Naive thymus-derived CD8-positive, alpha-beta T cell (primary cell): ENCODE measurements at regions not wholly inside any gene's neighbourhood (a gene's known extent, or its start where the extent isn't known, plus 50 kb on each side); places are given as distances from the start of the nearest gene placed in this dataset.

Experiments
- ATAC-seq, 2 donors: fragments of 150-1000 bp; cut with Tn5 transposase in 1 of 2; sonication (Bioruptor Pico), chemical (Tn5 transposase) in 1 of 2; 1 replicate in 1 of 2; 2 replicates in 1 of 2; pipeline ENCODE4 v1.10.0; 2021; ENCODE audit warnings: mild to moderate bottlenecking in 2 of 2, moderate library complexity in 2 of 2
- POLR2A ChIA-PET: fragments of 350-600 bp; sonication (Branson Sonifier 250); formaldehyde crosslinking; loops from one replicate; lab custom pipeline; 2021; ENCODE audit warnings: antibody characterized with exemption; lab: Charles Lee
- DNase-seq, 10 donors: peaks; one replicate each; pipeline versions ENCODE4 v3.0.0 to v3.0.0-alpha.2; 2020 to 2022
- H3K27ac Mint-ChIP-seq, 10 donors: one replicate each; pipeline ENCODE4 v1.8.0; 2020 to 2022; ENCODE audit warnings: mild to moderate bottlenecking in 10 of 10, mixed read lengths in 10 of 10, moderate library complexity in 4 of 10, inconsistent platforms in 1 of 10
- H3K27me3 Mint-ChIP-seq, 5 donors: one replicate each; pipeline ENCODE4 v1.8.0; 2021 to 2022; ENCODE audit warnings: mixed read lengths in 5 of 5
- H3K36me3 Mint-ChIP-seq, 3 donors: one replicate each; pipeline ENCODE4 v1.8.0; 2020 to 2022; ENCODE audit warnings: mixed read lengths in 3 of 3, mild to moderate bottlenecking in 2 of 3, inconsistent platforms in 1 of 3
- H3K4me1 Mint-ChIP-seq, 4 donors: one replicate each; pipeline ENCODE4 v1.8.0; 2021 to 2022; ENCODE audit warnings: mixed read lengths in 4 of 4
- H3K4me3 Mint-ChIP-seq, 10 donors: one replicate each; pipeline ENCODE4 v1.8.0; 2020 to 2022; ENCODE audit warnings: mild to moderate bottlenecking in 10 of 10, mixed read lengths in 10 of 10, moderate library complexity in 6 of 10, inconsistent platforms in 1 of 10
- H3K9me3 Mint-ChIP-seq, 9 donors: one replicate each; pipeline ENCODE4 v1.8.0; 2020 to 2022; ENCODE audit warnings: mixed read lengths in 9 of 9, mild to moderate bottlenecking in 3 of 9, inconsistent platforms in 1 of 9, moderate library complexity in 1 of 9

GRCh38 chr7:12119620-12120303 is 91.3 kb upstream of the TMEM106B start:
- Mint-ChIP-seq H3K27me3 (peaks cover 2 to 16% (median 3%) of the 10 kb centered on the region in 5 donors), H3K9me3 (peaks cover 0 to 2% (median 0%) of the 10 kb centered on the region in 9 donors), H3K4me3 (no peak overlapping the region), H3K27ac (no peak overlapping the region), H3K4me1 (no peaks in the 10 kb centered on the region), H3K36me3 (peaks cover 0 to 8% (median 2%) of the 10 kb centered on the region in 3 donors)
- no peak for DNase-seq
- ATAC-seq = no peak
- POLR2A ChIA-PET = interaction anchor here (0.6 kb wide), 1 partner anchor 91 kb away, joined by 3 read pairs; the partner anchor contains the start of gene TMEM106B

DNA sequence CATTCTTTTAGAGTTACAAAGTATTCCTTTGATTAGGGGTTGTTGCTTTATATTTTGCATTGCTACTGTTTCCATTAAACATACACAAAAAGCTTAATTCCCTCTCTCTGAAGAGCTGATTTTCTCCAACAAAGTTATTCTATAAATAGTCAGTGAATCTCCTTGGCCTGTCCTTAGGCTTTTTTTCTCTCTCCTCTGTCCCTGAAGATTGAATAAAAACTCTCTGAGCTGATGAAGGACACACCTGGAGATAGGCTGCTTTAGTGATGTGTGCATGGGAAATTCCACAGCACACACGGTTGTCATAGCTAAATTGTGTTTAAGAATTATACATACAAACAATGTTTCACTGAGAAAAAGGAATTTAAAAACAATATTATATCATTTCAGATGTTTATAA is 90.5 kb upstream of the TMEM106B start:
- H3K27me3 Mint-ChIP-seq = peaks cover 2 to 24% (median 3%) of the 10 kb centered on the region in 5 donors
- peaks cover 0 to 2% (median 0%) of the 10 kb centered on the region in 9 donors for H3K9me3 Mint-ChIP-seq
- H3K27ac Mint-ChIP-seq = no peak overlapping the region
- no peak for ATAC-seq
- no peak overlapping the region for H3K4me3 Mint-ChIP-seq
- POLR2A ChIA-PET = interaction anchor here (0.9 kb wide), 1 partner anchor 8 kb away, joined by 3 read pairs; no protein-coding TSS in a partner anchor
- H3K4me1 Mint-ChIP-seq = no peaks in the 10 kb centered on the region
- no peak for DNase-seq
- peaks cover 0 to 8% (median 2%) of the 10 kb centered on the region in 3 donors for H3K36me3 Mint-ChIP-seq

DNA sequence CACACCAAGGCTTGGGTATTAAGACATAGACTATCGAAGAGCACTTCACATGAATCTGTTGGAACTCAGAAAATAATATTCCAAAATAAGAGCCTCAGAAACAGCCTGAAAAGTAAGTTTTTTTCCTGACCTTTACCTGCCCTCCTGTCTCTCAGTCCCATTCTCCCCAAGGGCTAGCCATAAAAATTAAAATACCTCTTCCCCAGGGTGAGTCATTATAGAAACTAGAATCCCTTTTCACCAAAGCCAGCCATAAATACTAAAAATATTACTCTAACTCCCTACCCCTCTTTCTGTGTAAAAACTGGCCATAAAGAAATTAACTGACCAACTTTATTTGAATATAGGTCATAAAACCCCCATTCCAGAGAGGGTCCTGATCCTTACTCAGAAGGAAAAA is 87.9 kb upstream of the TMEM106B start:
- ATAC-seq (no peak), DNase-seq (no peak)
- peaks cover 0 to 8% (median 2%) of the 10 kb centered on the region in 3 donors for H3K36me3 Mint-ChIP-seq
- peaks cover 0 to 2% (median 0%) of the 10 kb centered on the region in 9 donors for H3K9me3 Mint-ChIP-seq
- peaks cover 2 to 24% (median 3%) of the 10 kb centered on the region in 5 donors for H3K27me3 Mint-ChIP-seq
- H3K4me1 Mint-ChIP-seq = peaks cover 0 to 10% (median 6%) of the 10 kb centered on the region in 4 donors
- H3K4me3 Mint-ChIP-seq = no peak overlapping the region
- H3K27ac Mint-ChIP-seq = peak overlapping the region in 2 of 10 donors; percentile 13 to 40
- POLR2A ChIA-PET = no interaction called here

DNA sequence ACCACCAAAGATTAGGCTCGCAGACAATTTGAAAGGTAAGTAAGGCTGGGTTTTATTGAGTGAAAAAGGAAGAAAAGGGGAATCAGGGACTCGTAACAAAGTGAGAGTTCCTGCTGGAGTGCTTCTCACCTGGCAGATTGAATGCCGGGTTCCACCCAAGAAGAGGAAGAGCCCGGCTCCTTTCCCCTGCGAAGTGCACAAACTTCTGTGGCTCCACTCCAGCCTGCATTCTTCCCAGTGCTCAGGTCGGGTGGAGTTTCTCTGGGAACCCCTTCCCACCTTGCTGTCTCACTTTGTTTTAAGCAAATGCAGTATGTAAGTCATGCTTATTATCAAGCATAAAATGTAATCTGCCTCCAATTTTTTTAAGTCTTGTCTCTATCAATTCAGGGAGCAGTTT is 87.1 kb upstream of the TMEM106B start:
- H3K27me3 Mint-ChIP-seq = peaks cover 2 to 24% (median 3%) of the 10 kb centered on the region in 5 donors
- no peak overlapping the region for H3K4me3 Mint-ChIP-seq
- no peak for DNase-seq
- H3K36me3 Mint-ChIP-seq = peaks cover 0 to 8% (median 2%) of the 10 kb centered on the region in 3 donors
- no peak for ATAC-seq
- H3K27ac Mint-ChIP-seq = peak overlapping the region in 1 of 10 donors; percentile 14
- POLR2A ChIA-PET = no interaction called here
- peaks cover 0 to 10% (median 6%) of the 10 kb centered on the region in 4 donors for H3K4me1 Mint-ChIP-seq
- peaks cover 0 to 2% (median 0%) of the 10 kb centered on the region in 9 donors for H3K9me3 Mint-ChIP-seq

GRCh38 chr7:12127455-12127854 is 83.6 kb upstream of the TMEM106B start:
- H3K27me3 Mint-ChIP-seq = peaks cover under 1 to 21% (median 3%) of the 10 kb centered on the region in 5 donors
- peaks cover 0 to 11% (median 5%) of the 10 kb centered on the region in 3 donors for H3K36me3 Mint-ChIP-seq
- no peak for DNase-seq
- POLR2A ChIA-PET = no interaction called here
- peak overlapping the region in 1 of 10 donors; percentile 24 for H3K27ac Mint-ChIP-seq
- ATAC-seq = no peak
- peaks cover 0 to 5% (median 0%) of the 10 kb centered on the region in 9 donors for H3K9me3 Mint-ChIP-seq
- no peak overlapping the region for H3K4me3 Mint-ChIP-seq
- H3K4me1 Mint-ChIP-seq = peaks cover 9 to 20% (median 14%) of the 10 kb centered on the region in 4 donors

GRCh38 chr7:12130609-12131008 is 80.5 kb upstream of the TMEM106B start:
- Mint-ChIP-seq H3K36me3 (peaks cover 0 to 12% (median 4%) of the 10 kb centered on the region in 3 donors), H3K9me3 (peaks cover 0 to 13% (median 0%) of the 10 kb centered on the region in 9 donors), H3K27me3 (no peaks in the 10 kb centered on the region), H3K4me3 (no peak overlapping the region), H3K27ac (peak overlapping the region in 1 of 10 donors; percentile 12), H3K4me1 (peaks cover 9 to 20% (median 14%) of the 10 kb centered on the region in 4 donors)
- DNase-seq (no peak), ATAC-seq (no peak)
- POLR2A ChIA-PET = no interaction called here

DNA sequence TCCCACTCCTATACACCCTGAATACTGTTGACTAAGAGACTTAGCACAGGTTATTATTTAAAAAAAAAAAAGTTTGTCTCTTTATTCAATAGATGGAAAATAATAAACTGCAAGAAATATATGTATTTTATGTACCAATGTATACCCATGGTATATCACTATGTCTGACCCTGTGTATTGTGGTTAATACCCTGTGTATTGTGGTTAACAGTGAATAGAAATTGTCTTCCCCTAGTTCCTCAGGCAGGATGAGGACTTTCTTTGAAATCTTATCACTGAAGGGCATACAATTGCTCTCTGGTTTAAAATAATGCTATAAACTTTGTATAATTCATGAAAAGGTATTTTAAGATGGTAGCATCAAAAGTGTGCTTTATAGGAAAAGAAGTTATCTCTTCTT is 80.0 kb upstream of the TMEM106B start:
- ATAC-seq (no peak), DNase-seq (no peak)
- H3K27ac Mint-ChIP-seq = peak overlapping the region in 1 of 10 donors; percentile 12

GRCh38 chr7:12133865-12134264 is 77.2 kb upstream of the TMEM106B start:
- POLR2A ChIA-PET = no interaction called here
- H3K36me3 Mint-ChIP-seq = peaks cover 0 to 12% (median 4%) of the 10 kb centered on the region in 3 donors
- no peak overlapping the region for H3K4me3 Mint-ChIP-seq
- H3K4me1 Mint-ChIP-seq = peaks cover 10 to 19% (median 12%) of the 10 kb centered on the region in 4 donors
- DNase-seq = no peak
- peaks cover 0 to 3% (median 0%) of the 10 kb centered on the region in 5 donors for H3K27me3 Mint-ChIP-seq
- no peak for ATAC-seq
- H3K9me3 Mint-ChIP-seq = peaks cover 0 to 13% (median 0%) of the 10 kb centered on the region in 9 donors
- H3K27ac Mint-ChIP-seq = no peak overlapping the region

More for the DNA sequence above, 80.0 kb upstream of the TMEM106B start:
- POLR2A ChIA-PET = no interaction called here
- Mint-ChIP-seq H3K27me3 (no peaks in the 10 kb centered on the region), H3K9me3 (peaks cover 0 to 13% (median 0%) of the 10 kb centered on the region in 9 donors), H3K4me3 (peak overlapping the region in 1 of 10 donors; percentile 11), H3K4me1 (peaks cover 9 to 20% (median 14%) of the 10 kb centered on the region in 4 donors), H3K36me3 (peaks cover 0 to 12% (median 4%) of the 10 kb centered on the region in 3 donors)

DNA sequence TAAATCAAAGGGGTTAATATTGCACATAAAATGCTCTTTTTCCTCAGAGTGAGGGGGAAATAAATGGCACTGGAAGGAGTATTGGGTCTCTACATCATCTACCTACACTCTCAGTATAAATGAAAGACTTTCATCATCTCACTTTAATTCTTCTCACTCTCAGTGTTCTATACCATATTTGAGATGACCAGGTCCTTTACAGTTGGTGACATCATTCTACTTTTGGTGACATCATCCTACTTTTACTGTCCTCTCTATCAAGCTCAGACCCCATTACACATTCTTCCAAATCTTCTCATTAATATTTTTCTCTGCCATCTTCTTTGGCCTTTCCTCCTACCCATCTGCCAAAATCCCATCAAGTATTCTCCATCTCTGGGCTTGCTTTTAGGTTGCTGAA is 74.6 kb upstream of the TMEM106B start:
- Mint-ChIP-seq H3K9me3 (peaks cover 0 to 13% (median 0%) of the 10 kb centered on the region in 9 donors), H3K27me3 (peaks cover 0 to 4% (median 0%) of the 10 kb centered on the region in 5 donors), H3K36me3 (peaks cover 0 to 12% (median 4%) of the 10 kb centered on the region in 3 donors), H3K4me3 (no peak overlapping the region), H3K4me1 (peaks cover 2 to 12% (median 6%) of the 10 kb centered on the region in 4 donors), H3K27ac (peak overlapping the region in 1 of 10 donors; percentile 40)
- no peak for ATAC-seq
- POLR2A ChIA-PET = no interaction called here
- DNase-seq = no peak

DNA sequence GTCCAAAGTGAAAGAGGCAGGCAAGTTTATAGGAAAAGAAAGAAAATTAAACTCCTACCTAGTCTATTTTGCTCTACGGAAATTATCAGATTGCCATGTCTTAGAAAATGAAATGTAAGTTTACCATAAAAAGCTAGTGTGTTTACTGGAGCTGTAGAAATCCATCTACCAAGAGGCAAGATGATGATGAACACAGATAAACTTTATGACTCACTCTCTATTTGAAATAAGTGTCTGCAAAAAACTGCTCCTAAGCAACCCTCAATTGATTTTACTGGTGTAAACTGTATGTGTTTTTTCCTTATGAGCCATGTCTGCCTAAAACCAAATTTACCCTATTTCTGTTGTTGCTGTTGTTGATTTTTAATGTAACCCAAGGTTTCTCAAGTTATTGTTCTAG is 73.8 kb upstream of the TMEM106B start:
- DNase-seq (no peak), ATAC-seq (no peak)
- peaks cover 0 to 10% (median 0%) of the 10 kb centered on the region in 9 donors for H3K9me3 Mint-ChIP-seq
- peaks cover 0 to 14% (median 2%) of the 10 kb centered on the region in 3 donors for H3K36me3 Mint-ChIP-seq
- H3K4me1 Mint-ChIP-seq = peaks cover 0 to 12% (median 6%) of the 10 kb centered on the region in 4 donors
- H3K4me3 Mint-ChIP-seq = no peak overlapping the region
- peak overlapping the region in 1 of 10 donors; percentile 4 for H3K27ac Mint-ChIP-seq
- POLR2A ChIA-PET = no interaction called here
- H3K27me3 Mint-ChIP-seq = peaks cover 0 to 4% (median 0%) of the 10 kb centered on the region in 5 donors

DNA sequence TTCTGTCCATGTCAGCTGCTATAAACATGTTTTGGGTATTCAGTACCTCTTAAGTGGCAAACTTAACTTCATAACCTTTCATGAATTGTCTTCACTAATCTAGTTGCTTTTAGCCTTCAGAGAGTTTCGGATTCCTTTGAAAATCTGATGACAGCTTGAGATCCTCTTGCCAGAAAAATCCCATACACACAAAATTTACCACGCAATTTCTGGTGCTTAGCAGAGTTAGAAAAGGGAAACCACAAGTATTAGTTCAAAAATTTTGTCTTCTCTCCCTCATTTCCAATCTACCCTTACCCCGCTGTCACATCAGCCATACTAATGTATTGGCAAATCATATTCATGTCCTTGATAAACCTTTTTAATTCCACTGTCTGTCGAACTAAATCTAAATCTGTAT is 72.7 kb upstream of the TMEM106B start:
- POLR2A ChIA-PET = no interaction called here
- ATAC-seq (no peak), DNase-seq (no peak)
- Mint-ChIP-seq H3K4me1 (peaks cover 0 to 12% (median 6%) of the 10 kb centered on the region in 4 donors), H3K9me3 (peaks cover 0 to 7% (median 0%) of the 10 kb centered on the region in 9 donors), H3K4me3 (no peak overlapping the region), H3K27me3 (peaks cover 0 to 4% (median 0%) of the 10 kb centered on the region in 5 donors), H3K27ac (no peak overlapping the region), H3K36me3 (peaks cover 0 to 12% (median 3%) of the 10 kb centered on the region in 3 donors)

GRCh38 chr7:12139416-12139815 is 71.7 kb upstream of the TMEM106B start:
- ATAC-seq = no peak
- DNase-seq = no peak
- H3K9me3 Mint-ChIP-seq = peaks cover 0 to 5% (median 0%) of the 10 kb centered on the region in 9 donors
- H3K27ac Mint-ChIP-seq = no peak overlapping the region
- peaks cover 0 to 12% (median 6%) of the 10 kb centered on the region in 4 donors for H3K4me1 Mint-ChIP-seq
- POLR2A ChIA-PET = no interaction called here
- peaks cover 0 to 6% (median 3%) of the 10 kb centered on the region in 3 donors for H3K36me3 Mint-ChIP-seq
- no peak overlapping the region for H3K4me3 Mint-ChIP-seq
- peaks cover 0 to 4% (median 0%) of the 10 kb centered on the region in 5 donors for H3K27me3 Mint-ChIP-seq

DNA sequence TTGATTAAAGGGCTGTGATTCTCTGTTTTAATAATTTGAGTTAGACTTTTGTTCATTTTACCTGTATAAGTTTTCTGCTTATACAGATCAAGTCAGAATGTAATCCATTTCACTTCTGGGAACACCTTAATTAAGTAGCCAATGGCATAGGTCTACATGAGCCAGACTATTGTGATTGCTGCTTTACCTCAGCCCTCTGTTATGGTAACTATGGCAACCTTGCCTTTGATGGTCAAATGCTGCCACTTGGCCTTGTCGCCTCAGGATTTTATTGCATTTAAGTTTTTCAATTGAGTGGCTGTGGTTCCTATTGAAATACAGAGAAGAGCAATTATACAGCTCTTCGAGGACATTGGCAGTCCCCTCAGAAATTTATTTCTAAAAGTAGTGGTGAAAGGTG is 64.3 kb upstream of the TMEM106B start:
- H3K4me1 Mint-ChIP-seq = peaks cover 4 to 8% (median 6%) of the 10 kb centered on the region in 4 donors
- peak in 3 of 10 donors; percentile 11 to 33 (median 25) for DNase-seq
- no peak overlapping the region for H3K4me3 Mint-ChIP-seq
- H3K27ac Mint-ChIP-seq = peak overlapping the region in 1 of 10 donors; percentile 18
- peak; percentile 75 to 82 for ATAC-seq
- H3K27me3 Mint-ChIP-seq = no peaks in the 10 kb centered on the region
- peaks cover 0 to 4% (median 0%) of the 10 kb centered on the region in 9 donors for H3K9me3 Mint-ChIP-seq
- peaks cover 0 to 4% (median 3%) of the 10 kb centered on the region in 3 donors for H3K36me3 Mint-ChIP-seq
- POLR2A ChIA-PET = no interaction called here
